AG09309 (cell line): ENCODE measurements at regions not wholly inside any gene's neighbourhood (a gene's known extent, or its start where the extent isn't known, plus 50 kb on each side); places are given as distances from the start of the nearest gene placed in this dataset.

Experiments
- DNase-seq: peaks from one replicate; pipeline ENCODE4 v3.0.0-alpha.2; 2010; ENCODE audit warnings: low read depth
- H3K4me3 ChIP-seq: 2 replicates; pipeline ENCODE4 v1.5.1; 2011; ENCODE audit warnings: mild to moderate bottlenecking, low read depth, low read length, moderate library complexity; ENCODE audit not compliant: control insufficient read depth
- CTCF ChIP-seq: IDR thresholded peaks from 2 replicates; pipeline ENCODE4 v1.5.1; 2011; ENCODE audit warnings: mild to moderate bottlenecking, low read depth, low read length, inconsistent platforms; ENCODE audit not compliant: insufficient read depth, control insufficient read depth; ENCODE audit errors: missing control alignments

GRCh38 chr10:107453561-107453960, 289.1 kb upstream of the SORCS1 start:
- H3K4me3 ChIP-seq, result no peak overlapping the region
- no peak for DNase-seq
- TF ChIP-seq CTCF, result no peak

- no peak for TF ChIP-seq CTCF
- no peak overlapping the region for H3K4me3 ChIP-seq
- no peak for DNase-seq
Measured at GRCh38 chr10:107451047-107451446, 286.5 kb upstream of the SORCS1 start.

- DNase-seq, result no peak
- TF ChIP-seq CTCF, result no peak
- no peak overlapping the region for H3K4me3 ChIP-seq
Measured at GRCh38 chr10:107450056-107450455, 285.6 kb upstream of the SORCS1 start.

GRCh38 chr10:107444443-107444842, 279.9 kb upstream of the SORCS1 start:
- TF ChIP-seq CTCF, result no peak
- DNase-seq, result no peak
- no peak overlapping the region for H3K4me3 ChIP-seq

- no peak for TF ChIP-seq CTCF
- DNase-seq, result no peak
- no peak overlapping the region for H3K4me3 ChIP-seq
Measured at GRCh38 chr10:107443813-107444212, 279.3 kb upstream of the SORCS1 start.

- TF ChIP-seq CTCF, result no peak
- no peak for DNase-seq
- no peak overlapping the region for H3K4me3 ChIP-seq
Measured at GRCh38 chr10:107443326-107443725, 278.8 kb upstream of the SORCS1 start.

- no peak for TF ChIP-seq CTCF
- no peak overlapping the region for H3K4me3 ChIP-seq
- no peak for DNase-seq
Measured at GRCh38 chr10:107442035-107442505, 277.6 kb upstream of the SORCS1 start.
